ELF-1 (cell line): ENCODE measurements at regions not wholly inside any gene's neighbourhood (a gene's known extent, or its start where the extent isn't known, plus 50 kb on each side); places are given as distances from the start of the nearest gene placed in this dataset.
A peak's percentile ranks its signal among the peaks of the same experiment; 100 is the strongest.

Experiments
- DNase-seq: peaks from one replicate; pipeline ENCODE4 v3.0.0-alpha.2; 2016; ENCODE audit warnings: low read depth, low spot score

DNA sequence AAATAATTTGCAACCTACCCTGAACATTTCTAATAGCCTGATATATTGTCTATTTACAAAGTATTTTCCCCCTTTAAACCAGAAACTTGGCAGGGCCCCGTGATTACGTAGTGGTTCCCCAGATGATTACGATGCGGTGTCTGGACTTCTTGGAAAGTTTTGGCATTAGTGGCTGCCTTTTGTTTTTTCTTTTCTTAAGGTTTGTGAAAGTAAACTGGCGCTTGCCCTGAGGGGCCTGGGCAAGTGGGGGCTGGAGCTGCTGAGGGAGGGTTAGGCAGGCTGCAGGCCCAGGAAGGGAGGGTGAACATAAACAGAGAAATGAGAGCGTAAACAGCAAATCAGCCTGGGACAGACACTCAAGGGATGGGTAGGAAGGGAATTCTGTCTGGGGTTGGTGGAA is 123.6 kb upstream of the MSX1 start:
- DNase-seq: peak; percentile 91

- no peak for DNase-seq
Observed at GRCh38 chr4:4735136-4735750, 124.2 kb upstream of the MSX1 start.

GRCh38 chr4:4734425-4734824 is 125.0 kb upstream of the MSX1 start:
- no peak for DNase-seq

DNA sequence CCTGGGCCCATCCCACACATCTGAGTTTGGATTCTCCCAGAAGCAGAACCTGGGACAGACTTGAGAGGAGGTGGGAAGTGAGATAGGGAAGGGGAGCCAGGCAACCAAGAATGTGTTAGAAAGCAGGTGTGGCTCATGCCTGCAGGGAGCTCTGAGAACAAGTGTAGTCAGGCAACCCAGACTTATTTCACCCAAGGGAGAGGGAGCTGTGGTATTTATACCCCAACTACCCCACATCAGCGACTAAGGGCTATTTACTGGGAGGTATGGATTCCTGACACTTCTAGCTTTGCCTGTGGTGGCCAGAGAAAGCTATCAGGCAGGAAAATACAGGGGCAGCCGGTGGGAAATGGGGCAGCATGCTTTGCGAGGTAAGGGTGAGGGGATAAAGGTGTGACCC is 125.8 kb upstream of the MSX1 start:
- no peak for DNase-seq

DNA sequence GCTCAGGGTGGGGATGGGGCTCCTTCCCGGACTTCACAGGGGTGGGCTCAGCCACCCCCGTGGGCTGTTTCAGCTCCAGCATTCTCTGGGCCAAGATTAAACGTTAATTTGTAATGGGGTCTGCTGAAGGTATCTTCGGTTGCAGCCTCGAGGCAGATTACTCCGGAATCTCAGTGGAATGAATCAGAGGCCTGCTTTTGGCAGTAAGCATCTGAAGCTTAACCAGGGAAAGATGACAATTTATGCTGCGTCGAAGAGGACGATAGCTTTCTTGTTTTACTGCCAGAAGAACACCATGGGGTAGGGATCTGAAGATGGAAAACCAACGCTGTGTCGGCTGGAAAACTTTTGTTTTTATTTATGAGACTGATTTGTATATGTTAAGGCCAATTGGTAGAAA is 129.2 kb upstream of the MSX1 start:
- peak; percentile 60 for DNase-seq

DNA sequence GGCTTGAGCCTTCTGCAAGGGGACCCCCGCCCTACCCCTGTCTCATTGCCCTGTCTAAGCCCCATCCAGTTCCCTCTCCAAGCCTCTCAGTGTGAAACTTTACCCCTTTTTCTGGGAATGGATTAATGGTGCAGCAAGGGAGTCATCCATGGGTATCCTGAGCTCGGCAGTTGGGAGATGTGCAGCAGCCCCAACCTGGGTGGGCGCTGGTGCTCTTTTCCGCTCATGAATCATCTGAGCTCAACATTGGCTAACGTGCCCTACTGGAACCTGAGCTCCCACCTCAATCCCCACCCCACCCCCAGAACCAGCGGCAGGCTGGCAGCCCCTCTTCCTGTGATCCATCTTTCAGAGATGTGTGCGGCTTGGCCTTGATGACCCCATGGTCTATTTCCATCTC is 130.3 kb upstream of the MSX1 start:
- DNase-seq: no peak

DNA sequence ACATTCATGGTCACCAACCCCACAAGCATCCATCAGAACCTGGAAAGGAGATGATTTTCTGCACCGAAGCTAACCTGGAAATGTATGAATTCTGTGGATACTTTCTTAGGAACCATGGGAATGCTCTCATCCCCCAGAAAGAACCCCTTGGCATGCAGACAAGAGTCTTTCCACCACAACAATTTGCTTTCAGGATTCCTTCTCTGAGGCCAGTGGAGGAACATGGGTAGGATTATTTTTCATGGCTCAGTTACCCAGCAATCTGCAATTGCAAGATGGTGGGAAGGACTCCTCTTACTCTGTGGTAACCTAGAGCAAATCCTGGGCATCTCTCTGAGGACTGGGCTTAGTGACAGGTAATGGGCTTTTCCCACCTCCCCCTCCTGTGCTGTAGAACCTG is 131.9 kb upstream of the MSX1 start:
- DNase-seq: no peak

GRCh38 chr4:4726051-4726450 is 133.4 kb upstream of the MSX1 start:
- DNase-seq: no peak

- no peak for DNase-seq
Observed at GRCh38 chr4:4724321-4724720, 135.1 kb upstream of the MSX1 start.

GRCh38 chr4:4721636-4722035 is 137.8 kb upstream of the MSX1 start:
- no peak for DNase-seq

GRCh38 chr4:4720646-4721045 is 138.8 kb upstream of the MSX1 start:
- peak; percentile 10 for DNase-seq

DNA sequence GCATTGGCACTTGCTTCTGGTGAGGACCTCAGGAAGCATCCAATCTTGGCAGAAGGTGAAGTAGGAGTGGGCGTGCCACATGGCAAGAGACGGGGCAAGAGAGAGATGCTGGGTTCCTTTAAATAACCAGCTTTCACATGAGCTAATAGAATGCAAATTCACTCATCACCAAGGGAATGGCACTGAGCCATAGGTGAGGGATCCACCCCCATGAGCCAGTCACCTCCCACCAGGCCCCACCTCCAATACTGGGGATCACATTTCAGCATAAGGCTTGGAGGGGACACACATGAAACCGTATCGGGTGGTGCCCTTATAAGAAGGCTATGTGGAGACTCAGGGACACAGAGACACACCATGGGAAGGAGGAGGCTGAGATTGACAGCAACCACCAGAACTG is 140.0 kb upstream of the MSX1 start:
- no peak for DNase-seq

- DNase-seq: peak; percentile 37
Observed at GRCh38 chr4:4717692-4718091, 141.8 kb upstream of the MSX1 start.

- no peak for DNase-seq
Observed at GRCh38 chr4:4714331-4714730, 145.1 kb upstream of the MSX1 start.

DNA sequence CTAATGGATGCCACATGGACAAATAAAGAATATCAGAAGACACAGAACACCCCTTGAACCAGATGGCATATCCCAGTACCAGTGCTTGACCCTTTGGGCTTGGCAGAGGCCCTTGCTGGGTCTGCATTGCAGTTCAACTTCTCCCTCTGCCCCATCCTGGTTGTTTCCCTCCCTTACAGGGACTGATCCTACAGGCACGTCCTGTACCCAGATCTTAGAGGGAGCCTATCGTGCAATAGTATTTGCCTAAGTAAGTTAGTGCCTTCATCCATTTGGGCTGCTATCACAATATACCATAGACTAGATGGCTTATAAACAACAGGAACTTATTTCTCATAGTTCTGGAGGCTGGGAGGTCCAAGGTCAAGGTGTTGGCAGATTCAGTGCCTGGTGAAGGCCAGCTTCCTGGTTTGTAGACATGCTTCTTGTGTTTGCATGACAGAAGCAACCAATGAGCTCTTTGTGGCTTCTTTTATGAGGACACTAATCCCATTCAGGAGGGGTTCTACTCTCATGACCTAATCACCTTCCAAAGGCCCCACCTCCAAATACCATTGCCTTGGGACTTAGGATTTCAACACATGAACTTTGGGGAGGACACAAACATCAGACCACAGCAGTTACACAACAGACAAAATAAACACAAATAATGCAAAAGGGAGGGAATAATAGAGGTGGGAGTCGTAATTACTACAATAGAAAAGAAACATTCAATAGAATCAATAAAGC is 146.5 kb upstream of the MSX1 start:
- DNase-seq: no peak

DNA sequence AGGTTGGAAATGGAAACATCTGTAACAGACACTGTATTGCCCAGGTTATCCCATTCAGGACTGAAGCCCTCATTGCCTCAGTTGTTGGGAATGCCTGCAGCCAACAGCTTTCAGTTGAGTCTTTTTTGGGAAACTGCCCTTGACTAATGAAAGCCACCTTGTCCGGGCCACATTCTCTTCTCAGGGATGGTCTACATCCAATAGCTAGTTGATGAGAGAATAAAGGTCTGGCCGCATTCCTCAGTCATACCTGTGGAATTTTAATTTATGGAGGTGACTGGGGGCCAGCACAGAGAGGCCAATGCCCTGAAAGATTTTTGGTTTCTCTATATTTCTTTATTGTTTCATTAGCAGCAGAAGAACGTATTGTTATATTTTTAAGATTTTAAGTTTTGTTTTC is 147.6 kb upstream of the MSX1 start:
- no peak for DNase-seq

DNA sequence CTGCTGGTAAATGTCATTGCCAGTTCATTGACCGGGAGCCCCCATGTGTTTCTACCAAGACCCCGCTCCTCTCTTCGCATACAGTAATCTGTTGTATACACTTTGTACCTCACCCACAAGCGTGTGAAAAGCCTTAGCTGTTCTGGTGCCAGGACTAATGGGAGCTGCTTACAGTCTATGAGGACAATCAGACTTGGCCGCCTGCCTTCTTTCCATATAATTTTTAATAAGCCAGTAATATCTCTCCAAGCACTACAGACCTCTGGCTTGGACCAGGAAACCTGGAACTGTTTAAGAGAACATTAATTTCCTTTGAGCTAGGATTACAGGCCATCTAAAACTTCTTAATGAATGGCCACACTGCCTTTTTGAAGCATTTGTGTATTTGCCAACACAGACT is 149.7 kb upstream of the MSX1 start:
- DNase-seq: no peak

GRCh38 chr4:4704267-4704666 is 155.2 kb upstream of the MSX1 start:
- no peak for DNase-seq

- DNase-seq: no peak
Observed at GRCh38 chr4:4697584-4697983, 155.7 kb upstream of the STX18 start.

- DNase-seq: no peak
Observed at GRCh38 chr4:4696530-4696929, 154.7 kb upstream of the STX18 start.

GRCh38 chr4:4695497-4695896 is 153.6 kb upstream of the STX18 start:
- no peak for DNase-seq

- no peak for DNase-seq
Observed at GRCh38 chr4:4694827-4695226, 153.0 kb upstream of the STX18 start.

DNA sequence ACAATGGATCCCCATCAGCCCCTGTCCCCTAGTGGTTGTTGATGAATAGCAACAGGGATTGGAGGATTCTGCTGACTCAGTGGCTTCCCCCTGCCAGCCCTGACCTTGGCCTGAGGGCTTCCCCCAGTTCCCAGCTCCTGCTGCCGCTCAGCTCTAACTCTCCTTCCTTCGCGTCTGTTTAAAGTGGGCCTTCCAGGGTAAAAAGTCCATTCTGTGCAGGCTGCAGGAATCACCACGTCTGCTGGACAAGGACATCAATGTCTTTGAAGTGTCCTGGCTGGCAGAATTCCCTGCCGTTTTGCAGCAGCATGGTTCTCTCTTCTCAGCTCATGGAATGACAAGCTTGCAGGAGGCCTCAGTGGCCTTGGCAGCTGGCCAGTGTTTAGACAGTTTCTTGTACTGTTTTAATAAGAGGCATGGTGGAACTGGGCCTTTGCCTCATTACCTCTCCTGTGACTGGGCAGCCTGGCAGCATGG is 152.5 kb upstream of the STX18 start:
- DNase-seq: peak; percentile 82
